Trophoblast cell (in vitro differentiated cells and primary cell): ENCODE measurements at regions not wholly inside any gene's neighbourhood (a gene's known extent, or its start where the extent isn't known, plus 50 kb on each side); places are given as distances from the start of the nearest gene placed in this dataset.

Experiments
- DNase-seq, 2 donors: peaks; one replicate each; pipeline ENCODE4 v3.0.0-alpha.2; 2016
- H2AFZ ChIP-seq: 2 replicates; pipeline ENCODE4 v1.6.1; 2013; ENCODE audit warnings: low read length, moderate library complexity, mild to moderate bottlenecking; ENCODE audit not compliant: insufficient read depth, poor library complexity
- H2AK5ac ChIP-seq: 2 replicates; pipeline ENCODE4 v1.6.1; 2013; ENCODE audit warnings: mild to moderate bottlenecking, low read length
- H2BK120ac ChIP-seq: 2 replicates; pipeline ENCODE4 v1.6.1; 2013; ENCODE audit warnings: low read length, mild to moderate bottlenecking, moderate library complexity; ENCODE audit not compliant: insufficient read depth, poor library complexity
- H2BK12ac ChIP-seq: 2 replicates; pipeline ENCODE4 v1.6.1; 2013; ENCODE audit warnings: mild to moderate bottlenecking, low read length, moderate library complexity
- H2BK5ac ChIP-seq: 2 replicates; pipeline ENCODE4 v1.6.1; 2013; ENCODE audit warnings: low read length, low read depth, moderate library complexity, mild to moderate bottlenecking; ENCODE audit not compliant: poor library complexity
- H3K14ac ChIP-seq: 2 replicates; pipeline ENCODE4 v1.6.1; 2013; ENCODE audit warnings: mild to moderate bottlenecking, low read length
- H3K18ac ChIP-seq: 2 replicates; pipeline ENCODE4 v1.6.1; 2013; ENCODE audit warnings: mild to moderate bottlenecking, low read length
- H3K23ac ChIP-seq: 2 replicates; pipeline ENCODE4 v1.6.1; 2013; ENCODE audit warnings: low read length
- H3K27ac ChIP-seq: 2 replicates; pipeline ENCODE4 v1.5.1; 2013; ENCODE audit warnings: low read depth, mild to moderate bottlenecking, inconsistent platforms, low read length, moderate library complexity
- H3K27me3 ChIP-seq: 2 replicates; pipeline ENCODE4 v1.6.1; 2013; ENCODE audit warnings: inconsistent platforms, mild to moderate bottlenecking, low read length, moderate library complexity; ENCODE audit not compliant: insufficient read depth
- H3K36me3 ChIP-seq, 2 experiments: 1 replicate in 1 of 2; 2 replicates in 1 of 2; pipeline ENCODE4 v1.6.1; 2013; ENCODE audit warnings: low read length in 2 of 2, mild to moderate bottlenecking in 2 of 2, moderate library complexity in 1 of 2; ENCODE audit not compliant: insufficient read depth in 2 of 2, control insufficient read depth in 1 of 2
- H3K4ac ChIP-seq: 2 replicates; pipeline ENCODE4 v1.6.1; 2013; ENCODE audit warnings: low read depth, mild to moderate bottlenecking, low read length, moderate library complexity
- H3K4me1 ChIP-seq, 2 experiments: 1 replicate in 1 of 2; 2 replicates in 1 of 2; pipeline ENCODE4 v1.6.1; 2013; ENCODE audit warnings: low read length in 2 of 2, mild to moderate bottlenecking in 2 of 2, moderate library complexity in 1 of 2; ENCODE audit not compliant: insufficient read depth in 2 of 2, control insufficient read depth in 1 of 2
- H3K4me2 ChIP-seq: 2 replicates; pipeline ENCODE4 v1.6.1; 2013; ENCODE audit warnings: inconsistent platforms, mild to moderate bottlenecking, low read length, moderate library complexity
- H3K4me3 ChIP-seq: 2 replicates; pipeline ENCODE4 v1.5.1; 2013; ENCODE audit warnings: mild to moderate bottlenecking, low read depth, low read length, inconsistent platforms
- H3K79me1 ChIP-seq: one replicate; pipeline ENCODE4 v1.6.1; 2013; ENCODE audit warnings: low read length
- H3K79me2 ChIP-seq: 2 replicates; pipeline ENCODE4 v1.6.1; 2013; ENCODE audit warnings: low read length, mild to moderate bottlenecking; ENCODE audit not compliant: control insufficient read depth, insufficient read depth, poor library complexity
- H3K9ac ChIP-seq: 2 replicates; pipeline ENCODE4 v1.6.1; 2013; ENCODE audit warnings: mild to moderate bottlenecking, low read length
- H3K9me3 ChIP-seq: 2 replicates; pipeline ENCODE4 v1.6.1; 2013; ENCODE audit warnings: low read depth, mild to moderate bottlenecking, control low read depth, inconsistent platforms, low read length; ENCODE audit not compliant: insufficient read depth
- H4K12ac ChIP-seq: 2 replicates; pipeline ENCODE4 v1.6.1; 2013; ENCODE audit warnings: low read depth, mild to moderate bottlenecking, low read length, moderate library complexity
- H4K8ac ChIP-seq: 2 replicates; pipeline ENCODE4 v1.6.1; 2013; ENCODE audit warnings: low read depth, mild to moderate bottlenecking, low read length, moderate library complexity
- H4K91ac ChIP-seq: one replicate; pipeline ENCODE4 v1.6.1; 2013; ENCODE audit warnings: low read depth, mild to moderate bottlenecking, low read length, moderate library complexity
- WGBS: extraction: QIAGEN DNeasy Blood & Tissue Kit; methylation state at CpG from one replicate; pipeline ENCODE4 v1.1.7; 2013; ENCODE audit warnings: missing lambda C conversion rate; ENCODE audit not compliant: insufficient read length, insufficient coverage; ENCODE audit errors: extremely low coverage; 5-methylcytosine and 5-hydroxymethylcytosine counted together

DNA sequence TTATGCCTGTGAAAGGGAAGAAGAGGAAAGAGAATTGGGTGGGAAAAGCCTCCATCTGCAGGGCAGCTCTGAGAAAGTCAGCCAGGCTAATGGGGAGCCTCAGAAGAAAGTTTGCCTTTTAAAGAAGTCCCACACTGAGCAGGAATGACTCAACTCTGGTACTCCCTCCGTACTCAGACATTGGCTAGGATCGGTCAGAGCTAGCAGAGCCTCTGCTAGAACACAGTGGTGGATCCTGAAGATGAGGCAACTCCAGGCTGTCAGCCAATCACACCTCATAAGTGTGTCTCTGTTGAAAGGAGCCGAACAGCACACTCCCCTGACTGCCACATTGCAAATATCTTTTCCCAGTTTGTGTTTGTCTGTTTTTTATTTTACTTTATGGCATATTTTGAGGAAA, 96.9 kb downstream of the HNRNPLL start:
- Histone ChIP-seq H4K91ac (no peak overlapping the region), H3K4me2 (no peak overlapping the region), H2BK12ac (no peak overlapping the region), H3K27ac (no peak overlapping the region), H3K27me3 (no peaks in the 10 kb centered on the region), H2BK5ac (no peak overlapping the region), H3K4me3 (no peak overlapping the region), H2BK120ac (no peak overlapping the region), H3K9ac (no peak overlapping the region), H3K79me2 (peaks cover 1% of the 10 kb centered on the region), H3K4ac (no peak overlapping the region), H3K18ac (no peak overlapping the region), H2AK5ac (no peak overlapping the region), H2AFZ (no peak overlapping the region), H3K23ac (no peak overlapping the region), H4K12ac (no peak overlapping the region), H3K14ac (no peak overlapping the region), H4K8ac (no peak overlapping the region), H3K9me3 (peaks cover 1% of the 10 kb centered on the region), H3K36me3 (peaks cover 0 to 2% of the 10 kb centered on the region in 2 experiments), H3K79me1 (peaks cover 2% of the 10 kb centered on the region), H3K4me1 (peaks cover 3 to 5% of the 10 kb centered on the region in 2 experiments)
- DNase-seq, result peak in 1 of 2 donors; percentile 3
- WGBS, result no CpG with 5 or more reads among the region's 3 CpGs

DNA sequence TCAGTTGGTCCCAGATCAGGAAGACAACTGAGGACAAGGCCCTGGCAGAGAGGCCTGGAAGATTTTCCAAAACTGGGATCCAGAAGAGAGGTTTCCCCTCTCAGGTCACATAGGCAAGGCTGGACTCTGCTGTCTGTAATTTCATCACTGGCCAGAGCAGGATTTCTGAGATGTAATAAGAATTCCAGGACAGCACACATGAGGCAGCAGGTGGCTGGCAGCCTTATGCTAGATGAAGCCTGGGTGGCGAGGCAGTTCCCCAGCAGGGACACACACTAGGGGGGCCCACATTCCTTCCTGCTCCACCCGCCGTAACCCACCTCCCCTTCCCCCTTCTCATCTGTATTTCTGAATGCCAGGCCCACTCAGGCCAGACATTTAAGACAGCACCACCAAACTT, 98.6 kb downstream of the HNRNPLL start:
- H4K91ac ChIP-seq, result no peak overlapping the region
- H3K27ac ChIP-seq, result no peak overlapping the region
- H3K4ac ChIP-seq, result no peak overlapping the region
- no peak overlapping the region for H3K4me2 ChIP-seq
- no peak overlapping the region for H3K18ac ChIP-seq
- H3K9me3 ChIP-seq, result peaks cover 1% of the 10 kb centered on the region
- no peak overlapping the region for H2AK5ac ChIP-seq
- H3K23ac ChIP-seq, result no peak overlapping the region
- no peak overlapping the region for H3K14ac ChIP-seq
- H2BK120ac ChIP-seq, result no peak overlapping the region
- no peak for DNase-seq
- H3K4me1 ChIP-seq, result peaks cover 14 to 15% of the 10 kb centered on the region in 2 experiments
- no peak overlapping the region for H2BK5ac ChIP-seq
- H3K4me3 ChIP-seq, result no peak overlapping the region
- no peak overlapping the region for H4K8ac ChIP-seq
- no peaks in the 10 kb centered on the region for H3K27me3 ChIP-seq
- no peak overlapping the region for H3K9ac ChIP-seq
- no peak overlapping the region for H4K12ac ChIP-seq
- H3K36me3 ChIP-seq, result peaks cover 0 to 2% of the 10 kb centered on the region in 2 experiments
- H3K79me2 ChIP-seq, result peaks cover 2% of the 10 kb centered on the region
- H2BK12ac ChIP-seq, result peak overlapping the region; percentile 12
- H2AFZ ChIP-seq, result no peak overlapping the region
- WGBS, result no CpG with 5 or more reads among the region's 3 CpGs
- peaks cover 8% of the 10 kb centered on the region for H3K79me1 ChIP-seq

DNA sequence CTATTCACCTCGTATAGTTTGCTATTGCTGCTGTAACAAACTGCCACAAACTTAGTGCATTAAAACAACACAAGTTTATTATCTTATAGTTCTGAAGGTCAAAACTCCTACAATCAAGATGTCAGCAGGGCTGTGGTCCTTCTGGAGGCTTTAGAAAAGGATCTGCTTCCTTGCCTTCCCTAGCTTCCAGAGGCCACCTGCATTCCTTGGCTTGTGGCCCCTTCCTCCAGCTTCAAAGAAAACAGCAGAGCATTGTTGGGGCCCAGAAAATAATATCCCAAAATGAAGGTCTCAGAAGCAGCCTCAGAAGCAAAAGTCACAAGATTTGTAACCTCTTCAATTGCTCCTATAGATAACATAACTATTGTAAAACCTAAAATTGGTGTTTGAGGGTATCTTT, 100.6 kb downstream of the HNRNPLL start:
- Histone ChIP-seq H2BK120ac (no peak overlapping the region), H3K4me2 (no peak overlapping the region), H3K4ac (no peak overlapping the region), H3K4me1 (peaks cover 17 to 19% of the 10 kb centered on the region in 2 experiments), H3K36me3 (peaks cover 0 to 2% of the 10 kb centered on the region in 2 experiments), H2BK12ac (no peak overlapping the region), H3K9ac (no peak overlapping the region), H3K18ac (no peak overlapping the region), H4K91ac (no peak overlapping the region), H4K12ac (no peak overlapping the region), H3K4me3 (no peak overlapping the region), H3K27ac (no peak overlapping the region), H4K8ac (no peak overlapping the region), H3K9me3 (peaks cover 1% of the 10 kb centered on the region), H2BK5ac (no peak overlapping the region), H2AFZ (no peak overlapping the region), H2AK5ac (no peak overlapping the region), H3K14ac (no peak overlapping the region), H3K79me1 (peaks cover 8% of the 10 kb centered on the region), H3K23ac (no peak overlapping the region), H3K79me2 (peaks cover 2% of the 10 kb centered on the region), H3K27me3 (no peaks in the 10 kb centered on the region)
- no CpG with 5 or more reads among the region's 1 CpG for WGBS
- DNase-seq, result no peak

DNA sequence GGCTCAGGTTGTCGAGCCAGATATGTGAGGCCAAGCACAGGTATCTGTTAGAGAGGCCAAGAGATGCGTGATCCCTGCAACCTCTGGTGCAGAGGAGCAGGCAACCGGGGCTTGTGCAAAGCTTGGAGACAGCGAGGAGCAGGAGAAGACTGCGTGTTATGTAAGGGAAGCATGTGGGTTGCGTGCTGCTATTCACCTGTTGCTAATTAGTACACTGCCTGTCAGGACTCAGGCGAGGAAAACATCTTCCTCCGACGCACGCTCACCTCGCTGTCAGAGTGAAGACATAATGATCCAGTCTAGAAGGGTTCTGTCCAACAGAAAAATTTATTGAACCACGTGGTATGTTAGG, 102.5 kb downstream of the HNRNPLL start:
- Histone ChIP-seq H3K23ac (no peak overlapping the region), H3K27me3 (no peaks in the 10 kb centered on the region), H3K4ac (no peak overlapping the region)

More for the DNA sequence above, 102.5 kb downstream of the HNRNPLL start:
- no peak overlapping the region for H4K91ac ChIP-seq
- peaks cover 8% of the 10 kb centered on the region for H3K79me1 ChIP-seq
- H2BK120ac ChIP-seq, result no peak overlapping the region
- no peak overlapping the region for H3K18ac ChIP-seq
- H2BK5ac ChIP-seq, result peak overlapping the region; percentile 21
- no peak overlapping the region for H2AFZ ChIP-seq
- peaks cover 2% of the 10 kb centered on the region for H3K79me2 ChIP-seq
- H4K12ac ChIP-seq, result no peak overlapping the region
- H4K8ac ChIP-seq, result no peak overlapping the region
- peaks cover 17 to 19% of the 10 kb centered on the region in 2 experiments for H3K4me1 ChIP-seq
- peak overlapping the region; percentile 28 for H3K27ac ChIP-seq
- H2AK5ac ChIP-seq, result no peak overlapping the region
- no peak overlapping the region for H3K9ac ChIP-seq
- peaks cover 0 to 2% of the 10 kb centered on the region in 2 experiments for H3K36me3 ChIP-seq
- H2BK12ac ChIP-seq, result no peak overlapping the region
- H3K4me2 ChIP-seq, result peak overlapping the region; percentile 8
- H3K9me3 ChIP-seq, result peaks cover 1% of the 10 kb centered on the region
- H3K14ac ChIP-seq, result no peak overlapping the region
- no peak for DNase-seq
- whole genome bisulfite sequencing, result no CpG with 5 or more reads among the region's 12 CpGs
- H3K4me3 ChIP-seq, result no peak overlapping the region
